Sigmoid colon (tissue), 6 donors: ENCODE measurements at regions not wholly inside any gene's neighbourhood (a gene's known extent, or its start where the extent isn't known, plus 50 kb on each side); places are given as distances from the start of the nearest gene placed in this dataset.

Experiments
- DNase-seq: peaks from one replicate; pipeline ENCODE4 v3.0.0-alpha.2; 2019
- H3K27ac ChIP-seq, 4 donors: fragments of 200-600 bp; sonication (generic); one replicate each; pipeline ENCODE4 v1.5.1; 2016 to 2019; ENCODE audit warnings: mild to moderate bottlenecking in 1 of 4
- H3K27me3 ChIP-seq, 3 donors: fragments of 200-600 bp; sonication (generic); one replicate each; pipeline ENCODE4 v1.5.1; 2019; ENCODE audit warnings: mild to moderate bottlenecking in 1 of 3
- H3K36me3 ChIP-seq, 4 donors: fragments of 200-600 bp; sonication (generic); one replicate each; pipeline ENCODE4 v1.5.1; 2016 to 2019
- H3K4me1 ChIP-seq, 4 donors: fragments of 200-600 bp; sonication (generic); one replicate each; pipeline ENCODE4 v1.5.1; 2017 to 2019
- H3K4me3 ChIP-seq, 4 donors: fragments of 200-600 bp; sonication (generic); one replicate each; pipeline ENCODE4 v1.5.1; 2017 to 2019; ENCODE audit warnings: mild to moderate bottlenecking in 2 of 4, moderate library complexity in 1 of 4
- H3K9me3 ChIP-seq, 4 donors: fragments of 200-600 bp in 3 of 4; sonication (generic) in 3 of 4; one replicate each; pipeline versions ENCODE4 v1.5.1 to v1.6.1; 2013 to 2019
- EP300 ChIP-seq, 4 donors: sonication (generic); formaldehyde crosslinking; IDR thresholded peaks; one replicate each; pipeline ENCODE4 v1.6.1; 2017; ENCODE audit warnings: antibody characterized with exemption in 4 of 4
- POLR2A ChIP-seq, 2 donors: fragments of 450-650 bp; IDR thresholded peaks; one replicate each; pipeline ENCODE4 v1.6.1; 2016; ENCODE audit warnings: antibody characterized with exemption in 2 of 2, mild to moderate bottlenecking in 2 of 2, moderate library complexity in 2 of 2
- POLR2AphosphoS5 ChIP-seq, 4 donors: sonication (generic); formaldehyde crosslinking; IDR thresholded peaks; one replicate each; pipeline ENCODE4 v1.6.1; 2017; ENCODE audit warnings: antibody characterized with exemption in 4 of 4
- WGBS, 2 donors: extraction: QIAGEN DNeasy Blood & Tissue Kit; methylation state at CpG; one replicate each; pipeline ENCODE4 v1.1.7; 2013; 5-methylcytosine and 5-hydroxymethylcytosine counted together
- intact Hi-C: fragments of 100-400 bp; cut with DNase I; formaldehyde crosslinking; loops from one replicate; pipeline ENCODE4 v1.15.1; 2023
- TF ChIP-seq, protein P1 (sequence below), 4 experiments: fragments of 450-650 bp in 3 of 4; fragments of 200-600 bp in 1 of 4; IDR thresholded peaks; one replicate each; pipeline ENCODE4 v1.5.1; 2016 to 2019; ENCODE audit warnings: antibody characterized with exemption in 4 of 4, mild to moderate bottlenecking in 3 of 4, moderate library complexity in 2 of 4
- donor health status: healthy with polysubstance abuse.
- donor health status: healthy.

DNA sequence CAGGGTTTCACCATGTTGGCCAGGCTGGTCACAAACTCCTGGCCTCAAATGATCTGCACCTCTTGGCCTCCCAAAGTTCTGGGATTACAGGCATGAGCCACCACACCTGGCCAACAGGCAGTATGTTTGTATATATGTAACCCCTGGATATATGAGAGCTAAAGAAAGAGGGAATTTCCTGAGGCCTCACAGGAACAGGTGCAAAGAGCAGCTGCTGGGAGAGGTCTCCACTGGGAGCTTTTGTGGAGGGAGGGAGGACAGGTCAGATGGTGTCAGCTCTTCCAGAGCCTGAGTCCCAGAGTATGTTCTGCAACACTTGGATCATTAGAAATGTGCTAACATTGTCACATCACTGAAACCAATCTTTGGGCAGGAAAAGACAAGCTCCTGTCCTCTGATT lies 110.1 kb upstream of the KIF5B start:
- Histone ChIP-seq H3K4me1 (no peaks in the 10 kb centered on the region), H3K27me3 (no peaks in the 10 kb centered on the region), H3K4me3 (no peak overlapping the region), H3K27ac (no peak overlapping the region), H3K36me3 (no peaks in the 10 kb centered on the region), H3K9me3 (no peaks in the 10 kb centered on the region)
- no peak for DNase-seq
- intact Hi-C loops = no loop called here
- TF ChIP-seq POLR2A (IDR thresholded peaks at IDR 0.05) (no peak), POLR2AphosphoS5 (IDR thresholded peaks at IDR 0.05) (no peak), EP300 (IDR thresholded peaks at IDR 0.05) (no peak)
- TF ChIP-seq, protein P1, sequence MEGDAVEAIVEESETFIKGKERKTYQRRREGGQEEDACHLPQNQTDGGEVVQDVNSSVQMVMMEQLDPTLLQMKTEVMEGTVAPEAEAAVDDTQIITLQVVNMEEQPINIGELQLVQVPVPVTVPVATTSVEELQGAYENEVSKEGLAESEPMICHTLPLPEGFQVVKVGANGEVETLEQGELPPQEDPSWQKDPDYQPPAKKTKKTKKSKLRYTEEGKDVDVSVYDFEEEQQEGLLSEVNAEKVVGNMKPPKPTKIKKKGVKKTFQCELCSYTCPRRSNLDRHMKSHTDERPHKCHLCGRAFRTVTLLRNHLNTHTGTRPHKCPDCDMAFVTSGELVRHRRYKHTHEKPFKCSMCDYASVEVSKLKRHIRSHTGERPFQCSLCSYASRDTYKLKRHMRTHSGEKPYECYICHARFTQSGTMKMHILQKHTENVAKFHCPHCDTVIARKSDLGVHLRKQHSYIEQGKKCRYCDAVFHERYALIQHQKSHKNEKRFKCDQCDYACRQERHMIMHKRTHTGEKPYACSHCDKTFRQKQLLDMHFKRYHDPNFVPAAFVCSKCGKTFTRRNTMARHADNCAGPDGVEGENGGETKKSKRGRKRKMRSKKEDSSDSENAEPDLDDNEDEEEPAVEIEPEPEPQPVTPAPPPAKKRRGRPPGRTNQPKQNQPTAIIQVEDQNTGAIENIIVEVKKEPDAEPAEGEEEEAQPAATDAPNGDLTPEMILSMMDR (IDR thresholded peaks at IDR 0.05) = no peak

DNA sequence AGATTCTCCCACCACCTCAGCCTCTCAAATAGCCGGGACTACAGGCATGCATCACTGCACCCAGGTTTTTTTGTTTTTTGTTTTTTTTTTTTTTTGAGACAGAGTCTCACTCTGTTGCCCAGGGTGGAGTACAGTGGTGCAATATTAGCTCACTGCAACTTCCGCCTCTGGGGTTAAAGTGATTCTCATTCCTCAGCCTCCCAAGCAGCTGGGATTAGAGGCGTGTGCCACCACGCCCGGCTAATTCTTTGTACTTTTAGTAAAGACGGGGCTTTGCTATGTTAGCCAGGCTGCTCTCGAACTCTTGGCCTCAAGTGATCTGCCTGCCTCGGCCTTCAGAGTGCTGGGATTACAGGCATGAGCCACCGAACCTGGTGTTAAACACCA lies 107.5 kb upstream of the KIF5B start:
- WGBS, 2 donors = 24 to 77% methylated on average over 9 of the region's 9 CpGs
- TF ChIP-seq, protein P1 (IDR thresholded peaks at IDR 0.05) = no peak
- no peak for TF ChIP-seq POLR2A (IDR thresholded peaks at IDR 0.05)
- TF ChIP-seq POLR2AphosphoS5 (IDR thresholded peaks at IDR 0.05) = no peak
- no peak for TF ChIP-seq EP300 (IDR thresholded peaks at IDR 0.05)

DNA sequence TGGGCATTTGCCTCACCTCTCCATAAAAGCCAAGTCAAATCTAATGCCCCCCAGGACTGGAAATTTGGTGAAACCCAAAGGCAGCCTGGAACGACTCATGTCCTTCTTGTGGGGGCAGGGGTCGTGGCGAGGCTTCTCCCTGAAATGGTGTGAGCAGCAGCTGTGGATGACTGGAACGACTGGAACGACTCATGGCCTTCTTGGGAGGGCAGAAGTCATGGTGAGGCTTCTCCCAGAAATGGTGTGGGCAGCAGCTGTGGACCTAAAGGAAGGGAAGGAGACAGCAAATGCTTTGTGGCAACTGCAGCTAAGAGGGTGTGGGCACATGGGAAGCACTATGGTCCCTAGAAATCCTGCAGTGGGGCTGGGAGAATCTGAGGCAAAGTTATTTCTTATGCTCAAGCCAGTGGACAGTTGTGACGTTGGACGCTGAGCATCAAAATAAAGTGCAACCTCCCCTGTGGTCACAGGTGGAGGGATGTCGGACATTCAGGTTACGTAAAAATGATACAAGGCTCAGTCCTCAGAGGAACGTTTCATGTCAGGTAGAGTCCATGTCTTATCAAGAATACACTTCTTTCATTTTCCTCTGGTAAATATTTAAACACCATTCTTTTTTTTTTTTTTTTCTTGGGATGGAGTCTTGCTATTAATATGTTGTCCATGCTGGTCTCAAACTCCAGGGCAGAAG lies 107.0 kb upstream of the KIF5B start:
- no peak for DNase-seq
- Histone ChIP-seq H3K9me3 (no peaks in the 10 kb centered on the region), H3K4me1 (no peaks in the 10 kb centered on the region), H3K27me3 (no peaks in the 10 kb centered on the region), H3K36me3 (no peaks in the 10 kb centered on the region), H3K27ac (no peak overlapping the region), H3K4me3 (no peak overlapping the region)
- WGBS, 2 donors = 34 to 73% methylated on average over 10 of the region's 10 CpGs
- no peak for TF ChIP-seq POLR2A (IDR thresholded peaks at IDR 0.05)
- TF ChIP-seq, protein P1 (IDR thresholded peaks at IDR 0.05) = no peak
- intact Hi-C loops = no loop called here

More for the DNA sequence above, 107.5 kb upstream of the KIF5B start:
- intact Hi-C loops = no loop called here
- no peak overlapping the region for H3K4me3 ChIP-seq
- no peaks in the 10 kb centered on the region for H3K36me3 ChIP-seq
- H3K27me3 ChIP-seq = no peaks in the 10 kb centered on the region
- no peak overlapping the region for H3K27ac ChIP-seq
- no peaks in the 10 kb centered on the region for H3K4me1 ChIP-seq
- no peak for DNase-seq
- no peaks in the 10 kb centered on the region for H3K9me3 ChIP-seq

DNA sequence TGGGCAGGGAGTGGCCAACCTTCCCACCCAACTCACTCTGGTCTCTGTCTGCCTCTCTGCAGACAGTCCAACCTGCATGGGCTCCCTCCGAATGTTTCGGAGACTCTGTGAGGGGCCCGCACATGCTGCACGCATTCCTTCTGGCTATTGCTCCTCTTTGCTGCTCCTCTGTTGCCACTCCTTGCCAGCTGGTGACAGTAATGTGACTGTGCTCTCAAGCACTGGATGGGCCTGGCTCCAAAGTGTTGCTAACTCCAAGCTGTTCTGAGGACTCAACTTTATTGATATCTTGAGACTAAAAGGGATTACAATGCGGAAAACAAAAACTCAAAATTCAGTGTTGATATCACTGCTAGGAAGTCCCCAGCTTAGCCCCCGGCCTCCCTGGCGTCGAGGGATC lies 105.4 kb upstream of the KIF5B start:
- Histone ChIP-seq H3K27ac (no peak overlapping the region), H3K27me3 (no peaks in the 10 kb centered on the region), H3K4me1 (no peaks in the 10 kb centered on the region), H3K9me3 (no peaks in the 10 kb centered on the region), H3K4me3 (no peak overlapping the region), H3K36me3 (no peaks in the 10 kb centered on the region)
- intact Hi-C loops = no loop called here
- TF ChIP-seq POLR2A (IDR thresholded peaks at IDR 0.05) (no peak), POLR2AphosphoS5 (IDR thresholded peaks at IDR 0.05) (no peak), EP300 (IDR thresholded peaks at IDR 0.05) (no peak)
- TF ChIP-seq, protein P1 (IDR thresholded peaks at IDR 0.05) = no peak
- 86 to 92% methylated on average over 8 of the region's 8 CpGs for WGBS, 2 donors
- no peak for DNase-seq

DNA sequence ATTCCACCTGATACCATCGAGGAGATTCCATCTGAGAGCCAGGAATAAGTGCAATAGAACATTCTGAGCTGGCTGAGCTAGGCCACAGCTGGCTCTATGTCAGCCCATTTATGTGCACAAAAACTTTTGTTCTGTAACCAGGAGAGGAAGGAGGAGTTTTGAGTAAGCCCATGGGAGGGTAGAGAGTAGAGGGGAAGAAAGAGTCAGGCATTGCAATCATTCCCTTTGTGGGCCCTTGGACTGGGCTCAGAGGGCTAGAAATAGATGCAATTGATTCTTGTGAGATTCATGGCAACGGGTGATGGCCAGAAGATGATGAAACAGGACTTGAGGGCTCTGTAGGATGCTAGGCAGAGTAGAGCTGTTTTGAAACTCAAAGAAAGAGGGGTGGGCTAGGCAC lies 104.6 kb upstream of the KIF5B start:
- TF ChIP-seq, protein P1 (IDR thresholded peaks at IDR 0.05) = no peak
- TF ChIP-seq EP300 (IDR thresholded peaks at IDR 0.05) (no peak), POLR2AphosphoS5 (IDR thresholded peaks at IDR 0.05) (no peak), POLR2A (IDR thresholded peaks at IDR 0.05) (no peak)
- WGBS, 2 donors = 73 to 83% methylated on average over 2 of the region's 2 CpGs
- Histone ChIP-seq H3K9me3 (no peaks in the 10 kb centered on the region), H3K27me3 (no peaks in the 10 kb centered on the region), H3K36me3 (no peaks in the 10 kb centered on the region), H3K4me3 (no peak overlapping the region), H3K27ac (no peak overlapping the region), H3K4me1 (no peaks in the 10 kb centered on the region)
- intact Hi-C loops = no loop called here
- DNase-seq = no peak
